NCI-H1417 (cell line): ENCODE measurements at regions not wholly inside any gene's neighbourhood (a gene's known extent, or its start where the extent isn't known, plus 50 kb on each side); places are given as distances from the start of the nearest gene placed in this dataset.
"Not testable (repeated sequence)": the region's sequence is repeated elsewhere in the genome, so short reads cannot be mapped to it uniquely, and the experiment has no call there.

Experiments
- DNase-seq, 3 experiments: peaks; one replicate each; lab custom pipeline; 2025; lab: John Stamatoyannopoulos, UW

- DNase-seq: no peak
Observed at GRCh38 chr14:83828406-83828805, 1701.5 kb upstream of the FLRT2 start.

- DNase-seq: no peak
Observed at GRCh38 chr14:83830316-83830715, 1699.6 kb upstream of the FLRT2 start.

- no peak for DNase-seq
Observed at GRCh38 chr14:83838226-83838625, 1691.7 kb upstream of the FLRT2 start.

GRCh38 chr14:83842547-83842946 lies 1687.4 kb upstream of the FLRT2 start:
- peak in 2 of 3 experiments; percentile 71 to 77 for DNase-seq

GRCh38 chr14:83847102-83847501 lies 1682.8 kb upstream of the FLRT2 start:
- DNase-seq: no peak

GRCh38 chr14:83850092-83850491 lies 1679.9 kb upstream of the FLRT2 start:
- DNase-seq: no peak

GRCh38 chr14:83856334-83856733 lies 1673.6 kb upstream of the FLRT2 start:
- DNase-seq: no peak

- no peak for DNase-seq
Observed at GRCh38 chr14:83860631-83861155, 1669.3 kb upstream of the FLRT2 start.

GRCh38 chr14:83863042-83863774 lies 1666.7 kb upstream of the FLRT2 start:
- peak in 1 of 3 experiments; percentile 45 for DNase-seq

- no peak for DNase-seq
Observed at GRCh38 chr14:83864106-83864505, 1665.8 kb upstream of the FLRT2 start.

GRCh38 chr14:83867566-83868225 lies 1662.2 kb upstream of the FLRT2 start:
- DNase-seq: peak in 2 of 3 experiments; percentile 35 to 61

- DNase-seq: no peak
Observed at GRCh38 chr14:83870546-83871270, 1659.2 kb upstream of the FLRT2 start.

GRCh38 chr14:83873669-83874068 lies 1656.3 kb upstream of the FLRT2 start:
- DNase-seq: no peak

- DNase-seq: peak in 1 of 3 experiments; percentile 29
Observed at GRCh38 chr14:83874662-83875061, 1655.3 kb upstream of the FLRT2 start.

- no peak for DNase-seq
Observed at GRCh38 chr14:83883732-83884131, 1646.2 kb upstream of the FLRT2 start.

GRCh38 chr14:83885837-83886293 lies 1644.1 kb upstream of the FLRT2 start:
- DNase-seq: no peak

GRCh38 chr14:83887866-83888265 lies 1642.1 kb upstream of the FLRT2 start:
- DNase-seq: no peak

- no peak for DNase-seq
Observed at GRCh38 chr14:83893447-83893846, 1636.5 kb upstream of the FLRT2 start.

GRCh38 chr14:83894568-83894967 lies 1635.4 kb upstream of the FLRT2 start:
- no peak for DNase-seq

- not testable (repeated sequence) for DNase-seq
Observed at GRCh38 chr14:83898558-83898957, 1631.4 kb upstream of the FLRT2 start.

- DNase-seq: no peak
Observed at GRCh38 chr14:83899706-83900105, 1630.2 kb upstream of the FLRT2 start.

GRCh38 chr14:83905157-83905556 lies 1624.8 kb upstream of the FLRT2 start:
- no peak for DNase-seq
